OCI-LY7 (cell line): ENCODE measurements at regions not wholly inside any gene's neighbourhood (a gene's known extent, or its start where the extent isn't known, plus 50 kb on each side); places are given as distances from the start of the nearest gene placed in this dataset.

Source experiments
- BruUV-seq: library from RNA; stranded (reverse); fragments of 400-500 nt; replicated peaks from 2 replicates; lab custom pipeline; 2021; lab: Mats Ljungman, UMichigan
- CTCF ChIA-PET: fragments of 300-600 bp; sonication (Branson Sonifier 250); formaldehyde crosslinking; loops from one replicate; lab custom pipeline; 2022; ENCODE audit warnings: antibody characterized with exemption; ENCODE audit not compliant: unreplicated experiment; lab: Charles Lee
- POLR2A ChIA-PET: fragments of 300-600 bp; sonication (Branson Sonifier 250); formaldehyde crosslinking; loops from one replicate; lab custom pipeline; 2022; ENCODE audit warnings: antibody characterized with exemption; lab: Charles Lee
- DNase-seq: peaks from one replicate; pipeline ENCODE4 v3.0.0-alpha.2; 2015; ENCODE audit warnings: low spot score
- H2AFZ ChIP-seq: fragments of 200-600 bp; sonication (generic), shearing (Covaris generic); 2 replicates; pipeline ENCODE4 v1.6.1; 2014; ENCODE audit warnings: mild to moderate bottlenecking, antibody characterized with exemption, low read length, moderate library complexity
- H3K27ac ChIP-seq: fragments of 200-600 bp; sonication (generic); 2 replicates; pipeline ENCODE4 v1.5.1; 2014; ENCODE audit warnings: mixed run types, low read depth, mild to moderate bottlenecking, moderate library complexity, low read length, inconsistent platforms; ENCODE audit not compliant: poor library complexity, severe bottlenecking
- H3K36me3 ChIP-seq: fragments of 200-600 bp; sonication (generic); 2 replicates; pipeline ENCODE4 v1.6.1; 2014; ENCODE audit warnings: mild to moderate bottlenecking, antibody characterized with exemption, low read length, moderate library complexity, mixed read lengths; ENCODE audit not compliant: insufficient read depth
- H3K4me1 ChIP-seq: fragments of 200-600 bp; sonication (generic); 2 replicates; pipeline ENCODE4 v1.5.1; 2014; ENCODE audit warnings: mild to moderate bottlenecking, low read length; ENCODE audit not compliant: insufficient read depth, poor library complexity, severe bottlenecking
- H3K4me2 ChIP-seq: fragments of 200-600 bp; sonication (generic); 2 replicates; pipeline ENCODE4 v1.6.1; 2014; ENCODE audit warnings: mild to moderate bottlenecking, low read length
- H3K4me3 ChIP-seq: fragments of 200-600 bp; sonication (generic); 2 replicates; pipeline ENCODE4 v1.5.1; 2014; ENCODE audit warnings: mild to moderate bottlenecking, low read depth, low read length; ENCODE audit not compliant: poor library complexity, severe bottlenecking
- H3K79me2 ChIP-seq: fragments of 200-600 bp; sonication (generic); 2 replicates; pipeline ENCODE4 v1.6.1; 2016; ENCODE audit warnings: low read depth, mild to moderate bottlenecking, low read length, moderate library complexity, mixed read lengths; ENCODE audit not compliant: insufficient read depth
- H3K9me2 ChIP-seq: fragments of 200-600 bp; sonication (generic); 2 replicates; pipeline ENCODE4 v1.6.1; 2016; ENCODE audit warnings: mild to moderate bottlenecking, low read length, mixed read lengths; ENCODE audit not compliant: insufficient read depth
- H3K9me3 ChIP-seq: fragments of 200-600 bp; sonication (generic); 2 replicates; pipeline ENCODE4 v1.6.1; 2014; ENCODE audit warnings: mild to moderate bottlenecking, mixed run types, low read length, mixed read lengths
- H4K20me1 ChIP-seq: fragments of 200-600 bp; sonication (generic); 2 replicates; pipeline ENCODE4 v1.6.1; 2014; ENCODE audit warnings: mild to moderate bottlenecking, antibody characterized with exemption, low read length, moderate library complexity, mixed read lengths; ENCODE audit not compliant: insufficient read depth
- CTCF ChIP-seq: fragments of 200-600 bp; sonication (generic); conservative IDR thresholded peaks from 2 replicates; pipeline ENCODE4 v1.5.1; 2014; ENCODE audit warnings: mild to moderate bottlenecking, antibody characterized with exemption, low read length, moderate library complexity, mixed read lengths
- EZH2phosphoT487 ChIP-seq: fragments of 200-600 bp; sonication (generic); IDR thresholded peaks from 2 replicates; pipeline ENCODE4 v1.6.1; 2018; ENCODE audit warnings: low read depth, borderline replicate concordance, mild to moderate bottlenecking, mixed run types, antibody characterized with exemption, low read length, moderate library complexity, mixed read lengths
- intact Hi-C: fragments of 100-400 bp; cut with micrococcal nuclease; formaldehyde crosslinking; loops from one replicate; pipeline ENCODE4 v1.10.0; 2022; ENCODE audit not compliant: unreplicated experiment

GRCh38 chr12:46491548-46491947, 119.0 kb upstream of the SLC38A2 start:
- no peaks in the 10 kb centered on the region for H3K36me3 ChIP-seq
- intact Hi-C loops: no loop called here
- H2AFZ ChIP-seq: no peak overlapping the region
- BruUV-seq: no TSS peak
- H3K4me1 ChIP-seq: no peaks in the 10 kb centered on the region
- DNase-seq: no peak
- H3K9me2 ChIP-seq: no peaks in the 10 kb centered on the region
- H3K4me3 ChIP-seq: no peak overlapping the region
- ChIA-PET CTCF (no interaction called here), POLR2A (interaction anchor here (1.3 kb wide), 1 partner anchor 12 kb away, joined by 3 read pairs; no protein-coding TSS in a partner anchor)
- no peak overlapping the region for H3K27ac ChIP-seq
- no peaks in the 10 kb centered on the region for H3K79me2 ChIP-seq
- H3K4me2 ChIP-seq: no peak overlapping the region
- H4K20me1 ChIP-seq: no peaks in the 10 kb centered on the region
- TF ChIP-seq CTCF: no peak
- no peak for TF ChIP-seq EZH2phosphoT487
- no peaks in the 10 kb centered on the region for H3K9me3 ChIP-seq

GRCh38 chr12:46490635-46491034, 118.1 kb upstream of the SLC38A2 start:
- H3K9me3 ChIP-seq: no peaks in the 10 kb centered on the region
- BruUV-seq: no TSS peak
- TF ChIP-seq EZH2phosphoT487 (no peak), CTCF (no peak)
- H3K27ac ChIP-seq: no peak overlapping the region
- no peaks in the 10 kb centered on the region for H3K4me1 ChIP-seq
- POLR2A ChIA-PET: interaction anchor here (0.6 kb wide), 1 partner anchor 41 kb away, joined by 3 read pairs; no protein-coding TSS in a partner anchor
- no peaks in the 10 kb centered on the region for H3K9me2 ChIP-seq
- H4K20me1 ChIP-seq: no peaks in the 10 kb centered on the region
- H3K4me2 ChIP-seq: no peak overlapping the region
- intact Hi-C loops: no loop called here
- no peak overlapping the region for H2AFZ ChIP-seq
- no peaks in the 10 kb centered on the region for H3K36me3 ChIP-seq
- H3K4me3 ChIP-seq: no peak overlapping the region
- DNase-seq: no peak
- H3K79me2 ChIP-seq: no peaks in the 10 kb centered on the region
- CTCF ChIA-PET: no interaction called here

- Histone ChIP-seq H4K20me1 (no peaks in the 10 kb centered on the region), H3K79me2 (no peaks in the 10 kb centered on the region), H3K9me3 (no peaks in the 10 kb centered on the region), H3K9me2 (no peaks in the 10 kb centered on the region), H3K4me1 (no peaks in the 10 kb centered on the region), H3K27ac (no peak overlapping the region), H2AFZ (no peak overlapping the region), H3K4me2 (no peak overlapping the region), H3K36me3 (no peaks in the 10 kb centered on the region), H3K4me3 (no peak overlapping the region)
- intact Hi-C loops: no loop called here
- ChIA-PET POLR2A (interaction anchor here (0.7 kb wide), 1 partner anchor 363 kb away, joined by 3 read pairs; no protein-coding TSS in a partner anchor), CTCF (no interaction called here)
- no peak for TF ChIP-seq EZH2phosphoT487
- TF ChIP-seq CTCF: no peak
- DNase-seq: no peak
- no TSS peak for BruUV-seq
These were observed 117.4 kb upstream of the SLC38A2 start for GRCh38 chr12:46489951-46490388.
